Thyroid gland (tissue), 4 donors: ENCODE measurements at regions not wholly inside any gene's neighbourhood (a gene's known extent, or its start where the extent isn't known, plus 50 kb on each side); places are given as distances from the start of the nearest gene placed in this dataset.

Experiments used
- POLR2A ChIP-seq, 2 donors: fragments of 450-650 bp; IDR thresholded peaks; one replicate each; pipeline ENCODE4 v1.6.1; 2017; ENCODE audit warnings: antibody characterized with exemption in 2 of 2, mild to moderate bottlenecking in 2 of 2, moderate library complexity in 1 of 2
- TF ChIP-seq, protein P1 (sequence below), 6 experiments: fragments of 200-600 bp in 3 of 6; fragments of 450-650 bp in 3 of 6; sonication (generic) in 3 of 6; IDR thresholded peaks; one replicate each; pipeline ENCODE4 v1.5.1; 2016 to 2019; ENCODE audit warnings: antibody characterized with exemption in 6 of 6, mild to moderate bottlenecking in 2 of 6, inconsistent platforms in 1 of 6, moderate library complexity in 1 of 6

DNA sequence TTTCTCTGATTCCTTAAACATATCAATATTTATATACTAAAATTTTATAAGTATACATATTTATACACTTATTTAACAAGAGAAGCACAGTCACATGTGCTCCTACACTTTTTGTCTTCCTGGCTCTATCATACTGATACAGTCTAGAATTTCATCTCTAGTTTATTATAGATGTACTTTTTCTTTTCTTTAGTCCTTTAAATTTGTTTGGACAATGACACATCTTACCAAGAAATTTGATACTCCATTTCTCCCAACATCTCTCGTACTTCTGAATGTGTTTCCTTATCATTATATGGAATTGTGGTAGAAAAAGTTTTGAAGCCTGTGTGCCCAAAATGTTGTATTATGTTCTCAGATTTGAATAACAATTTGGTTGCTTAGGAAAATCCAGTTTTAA lies 104.6 kb downstream of the DMRT2 start:
- TF ChIP-seq, protein P1, sequence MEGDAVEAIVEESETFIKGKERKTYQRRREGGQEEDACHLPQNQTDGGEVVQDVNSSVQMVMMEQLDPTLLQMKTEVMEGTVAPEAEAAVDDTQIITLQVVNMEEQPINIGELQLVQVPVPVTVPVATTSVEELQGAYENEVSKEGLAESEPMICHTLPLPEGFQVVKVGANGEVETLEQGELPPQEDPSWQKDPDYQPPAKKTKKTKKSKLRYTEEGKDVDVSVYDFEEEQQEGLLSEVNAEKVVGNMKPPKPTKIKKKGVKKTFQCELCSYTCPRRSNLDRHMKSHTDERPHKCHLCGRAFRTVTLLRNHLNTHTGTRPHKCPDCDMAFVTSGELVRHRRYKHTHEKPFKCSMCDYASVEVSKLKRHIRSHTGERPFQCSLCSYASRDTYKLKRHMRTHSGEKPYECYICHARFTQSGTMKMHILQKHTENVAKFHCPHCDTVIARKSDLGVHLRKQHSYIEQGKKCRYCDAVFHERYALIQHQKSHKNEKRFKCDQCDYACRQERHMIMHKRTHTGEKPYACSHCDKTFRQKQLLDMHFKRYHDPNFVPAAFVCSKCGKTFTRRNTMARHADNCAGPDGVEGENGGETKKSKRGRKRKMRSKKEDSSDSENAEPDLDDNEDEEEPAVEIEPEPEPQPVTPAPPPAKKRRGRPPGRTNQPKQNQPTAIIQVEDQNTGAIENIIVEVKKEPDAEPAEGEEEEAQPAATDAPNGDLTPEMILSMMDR (IDR thresholded peaks at IDR 0.05) = no peak
- no peak for TF ChIP-seq POLR2A (IDR thresholded peaks at IDR 0.05)
